GM19468 (cell line): ENCODE measurements at regions not wholly inside any gene's neighbourhood (a gene's known extent, or its start where the extent isn't known, plus 50 kb on each side); places are given as distances from the start of the nearest gene placed in this dataset.

Source experiments
- ATAC-seq: cut with Tn5 transposase; IDR thresholded peaks from one replicate; pipeline ENCODE4 v1.9.1; 2021; ENCODE audit warnings: mild to moderate bottlenecking, moderate library complexity, moderate number of reproducible peaks; ENCODE audit not compliant: unreplicated experiment; ENCODE audit errors: extremely low read depth

- no peak for ATAC-seq
Observed at GRCh38 chrX:46447384-46447783, 97.8 kb downstream of the ZNF674 start.

DNA sequence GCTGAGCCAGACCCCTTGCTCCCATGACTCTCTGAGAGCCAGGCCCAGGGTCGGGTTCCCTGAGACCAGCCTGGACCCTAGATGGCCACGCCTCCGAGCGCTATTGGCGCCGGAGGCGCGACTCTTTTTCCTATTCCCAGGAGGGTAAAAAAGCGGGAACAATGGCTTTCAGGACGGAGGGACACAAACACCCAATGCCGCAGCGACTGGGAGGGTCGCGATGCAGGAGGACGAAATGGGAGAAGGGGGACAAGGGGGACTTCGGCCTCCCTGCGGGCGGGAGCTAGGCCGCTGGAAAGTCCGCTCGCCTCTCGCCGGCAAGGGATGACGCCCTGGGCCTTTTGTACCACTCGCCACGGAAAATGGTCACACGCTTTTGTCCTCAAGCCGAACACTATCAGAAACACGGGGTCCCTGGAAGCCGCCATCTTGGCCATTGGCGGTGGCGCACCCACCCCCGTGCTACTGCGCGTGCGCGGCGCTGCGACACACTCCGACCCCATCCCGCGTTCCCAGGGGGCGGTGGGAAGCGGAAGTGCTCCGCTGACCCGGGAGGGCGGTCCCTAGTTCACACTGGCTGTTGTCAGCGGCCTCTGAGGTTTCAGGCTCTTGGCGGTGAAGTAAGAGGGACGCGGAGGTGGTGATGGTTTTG is 98.4 kb downstream of the ZNF674 start:
- ATAC-seq = peak; percentile 58

- ATAC-seq = no peak
Observed at GRCh38 chrX:46444011-46444410, 101.2 kb downstream of the ZNF674 start.

DNA sequence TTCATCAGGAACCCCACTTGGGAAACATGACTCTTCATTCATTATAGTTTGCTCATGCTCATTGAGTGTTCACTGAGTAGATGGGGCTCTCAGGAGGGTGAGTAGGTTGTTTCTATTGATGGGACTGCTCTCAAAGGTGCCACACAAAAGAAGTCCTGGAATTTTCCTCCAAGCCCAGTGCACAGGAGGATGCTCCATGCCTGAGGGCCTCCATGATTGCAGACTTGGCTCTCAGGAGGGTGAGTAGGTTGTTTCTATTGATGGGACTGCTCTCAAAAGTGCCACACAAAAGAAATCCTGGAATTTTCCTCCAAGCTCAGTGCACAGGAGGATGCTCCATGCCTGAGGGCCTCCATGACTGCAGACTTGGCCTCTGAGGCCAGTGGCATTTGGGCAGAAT is 108.5 kb downstream of the ZNF674 start:
- no peak for ATAC-seq

GRCh38 chrX:46433892-46434291 is 111.3 kb downstream of the ZNF674 start:
- no peak for ATAC-seq

- no peak for ATAC-seq
Observed at GRCh38 chrX:46408553-46409407, 136.4 kb downstream of the ZNF674 start.

DNA sequence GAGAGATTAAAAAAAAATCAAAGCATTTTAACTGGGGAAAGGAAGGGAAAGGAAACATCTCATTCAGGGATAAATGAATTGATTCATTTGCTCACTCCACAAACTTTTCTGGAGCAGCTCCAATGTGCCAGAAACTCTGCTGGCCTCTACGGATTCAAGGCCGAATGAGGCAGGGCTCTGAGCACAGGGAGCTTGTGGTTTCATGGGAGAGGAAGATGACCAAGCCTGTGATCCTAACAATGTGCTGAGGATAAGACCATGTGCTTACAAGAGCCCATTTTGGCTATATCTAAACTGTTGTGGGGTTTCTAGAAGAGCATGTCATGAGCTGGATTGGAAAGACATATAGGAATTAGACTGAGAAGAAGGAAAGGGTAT is 137.5 kb downstream of the ZNF674 start:
- no peak for ATAC-seq

DNA sequence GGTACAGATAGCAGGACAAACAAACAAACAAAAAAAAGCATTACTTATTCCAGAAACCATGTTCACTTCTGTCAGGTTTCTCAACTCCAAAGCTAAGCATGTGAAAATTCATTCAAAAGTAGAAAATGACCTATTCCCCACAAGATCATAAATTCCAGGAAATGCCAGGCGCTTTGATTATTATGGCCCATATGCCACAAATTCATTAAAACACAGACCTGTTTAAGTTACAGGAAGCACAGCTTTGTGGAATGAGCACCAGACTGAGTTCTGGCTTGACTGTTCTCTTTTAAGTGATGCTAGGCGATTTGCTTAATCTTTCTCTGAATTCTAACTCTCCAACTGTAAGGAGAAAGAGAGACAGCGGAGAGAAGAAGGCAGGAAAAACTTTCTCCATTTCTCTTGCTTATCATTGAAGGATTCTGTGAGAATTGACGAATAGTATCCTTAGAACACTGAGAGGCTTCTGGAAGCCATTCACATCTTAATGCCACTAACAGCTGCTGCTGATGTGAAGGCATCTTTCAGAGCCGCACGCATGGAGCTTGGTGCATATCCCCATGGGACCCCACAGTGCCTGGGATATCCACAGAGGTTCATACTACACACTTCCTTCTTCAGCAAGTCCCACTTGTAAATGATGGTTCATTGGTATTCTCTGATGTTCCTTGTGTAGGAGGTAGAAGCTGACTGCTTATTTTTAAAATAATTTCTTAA is 138.0 kb downstream of the ZNF674 start:
- ATAC-seq = no peak

DNA sequence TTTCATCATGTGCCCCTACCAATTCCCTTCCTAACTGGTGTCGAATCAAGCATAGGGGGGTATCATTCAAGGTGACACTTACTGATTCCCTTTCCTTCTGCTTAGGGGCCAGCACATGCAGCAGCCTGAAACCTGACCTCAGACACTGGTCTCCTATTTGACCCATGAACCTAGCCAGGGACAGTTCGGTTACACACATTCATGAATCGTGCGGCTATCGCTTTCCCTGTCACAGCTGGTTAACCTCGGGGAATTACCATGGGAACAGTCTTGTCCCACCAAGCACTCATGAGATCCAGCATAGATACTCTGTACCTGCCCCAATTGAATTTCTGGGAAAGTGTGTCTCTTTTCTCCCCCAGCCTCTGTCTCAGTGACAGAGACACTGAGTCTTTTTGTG is 140.4 kb downstream of the ZNF674 start:
- no peak for ATAC-seq

- no peak for ATAC-seq
Observed at GRCh38 chrX:46400530-46401443, 144.4 kb downstream of the ZNF674 start.

- no peak for ATAC-seq
Observed at GRCh38 chrX:46398874-46399273, 146.3 kb downstream of the ZNF674 start.

- ATAC-seq = no peak
Observed at GRCh38 chrX:46398126-46398525, 147.1 kb downstream of the ZNF674 start.

DNA sequence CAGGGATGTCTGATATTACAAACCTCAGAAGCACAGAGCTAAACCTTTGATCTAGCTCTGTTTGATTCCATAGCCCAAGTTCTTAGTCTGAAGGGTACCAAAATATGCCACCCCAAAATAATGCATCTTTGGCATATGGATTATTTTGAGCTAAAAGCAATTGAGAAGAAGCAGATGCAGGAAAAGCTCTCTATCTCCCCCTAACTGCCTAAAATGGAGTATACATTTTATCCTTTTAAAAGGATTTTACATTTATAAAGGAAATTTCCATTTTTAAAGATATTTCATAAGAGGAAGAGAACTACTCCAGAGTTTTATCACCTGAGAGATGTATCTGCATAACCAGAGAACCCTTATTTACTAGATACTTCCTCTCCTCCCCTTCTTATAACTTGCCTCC is 158.7 kb downstream of the ZNF674 start:
- no peak for ATAC-seq

- no peak for ATAC-seq
Observed at GRCh38 chrX:46383006-46383405, 162.2 kb downstream of the ZNF674 start.

DNA sequence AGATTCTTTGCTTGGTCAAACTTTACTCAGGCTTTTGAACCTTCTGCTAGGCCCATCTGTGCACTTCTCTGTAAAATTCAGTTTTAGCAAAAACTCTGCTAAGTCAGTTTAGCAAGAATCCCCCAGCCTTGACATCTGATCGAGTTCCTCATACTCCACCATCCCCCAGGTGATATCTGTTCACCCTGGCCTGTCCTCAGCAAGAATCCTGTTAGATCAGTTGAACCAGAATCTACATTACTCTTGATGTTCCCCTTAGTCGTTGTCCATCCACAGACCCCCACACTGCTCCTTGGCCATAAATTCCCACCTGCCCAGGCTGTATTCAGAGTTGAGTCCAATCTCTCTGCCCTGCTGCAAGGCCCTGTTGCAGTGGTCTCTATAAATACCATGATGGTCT is 162.6 kb downstream of the ZNF674 start:
- no peak for ATAC-seq

GRCh38 chrX:46381630-46382029 is 163.6 kb downstream of the ZNF674 start:
- ATAC-seq = no peak

DNA sequence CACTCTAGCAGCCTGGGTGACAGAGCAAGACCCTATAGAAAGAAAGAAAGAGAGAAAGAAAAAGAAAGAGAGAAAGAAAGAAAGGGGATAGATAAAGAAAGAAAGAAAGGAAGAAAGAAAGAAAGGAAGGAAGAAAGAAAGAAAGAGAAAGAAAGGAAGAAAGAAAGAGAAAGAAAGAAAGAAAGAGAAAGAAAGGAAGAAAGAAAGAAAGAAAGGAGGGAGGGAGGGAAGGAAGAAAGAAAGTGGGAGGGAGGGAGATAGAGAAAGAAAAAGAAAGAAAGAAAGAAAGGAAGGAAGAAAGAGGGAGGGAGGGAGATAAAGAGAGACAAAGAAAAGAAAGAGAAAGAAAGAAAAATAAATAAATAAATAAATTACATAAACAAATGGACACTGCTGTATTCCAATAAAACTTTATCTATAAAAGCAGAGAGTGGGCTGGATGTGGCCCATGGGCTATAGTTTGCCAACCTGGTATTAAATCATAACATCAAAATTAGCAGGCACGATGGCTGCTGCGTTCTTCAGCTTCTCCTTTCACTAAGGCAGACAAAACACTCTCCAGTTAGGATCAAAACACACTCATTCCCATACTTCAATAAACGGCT is 165.0 kb downstream of the ZNF674 start:
- ATAC-seq = no peak

DNA sequence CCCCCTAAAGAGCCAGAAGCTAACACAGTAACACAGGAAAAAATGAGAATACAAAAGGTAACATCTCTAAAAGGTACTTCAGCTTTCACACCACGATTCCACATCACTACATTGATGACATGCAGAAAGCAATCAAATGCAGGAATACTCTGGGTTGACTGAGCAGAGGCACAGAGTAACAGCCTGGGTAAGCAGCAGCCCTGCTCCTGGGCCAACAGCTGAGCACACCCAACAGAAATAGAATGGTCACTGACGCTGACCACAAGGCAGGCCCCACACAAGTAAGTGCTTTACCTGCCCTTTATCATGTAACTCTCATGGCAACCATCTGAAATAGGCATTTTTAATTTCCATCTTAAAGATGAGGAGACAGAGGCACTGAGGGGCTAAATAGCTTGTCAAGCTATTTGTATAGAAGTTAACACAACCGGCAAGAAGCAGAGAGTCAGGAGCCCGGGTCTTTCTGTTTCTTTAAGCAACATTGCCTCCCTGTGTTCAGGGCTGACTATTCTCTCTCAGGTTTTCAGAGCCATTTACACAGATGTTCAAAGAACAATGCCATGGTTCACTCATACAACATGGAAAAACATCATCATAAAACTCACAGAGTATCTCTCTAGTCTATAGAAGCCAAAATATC is 168.9 kb downstream of the ZNF674 start:
- no peak for ATAC-seq

DNA sequence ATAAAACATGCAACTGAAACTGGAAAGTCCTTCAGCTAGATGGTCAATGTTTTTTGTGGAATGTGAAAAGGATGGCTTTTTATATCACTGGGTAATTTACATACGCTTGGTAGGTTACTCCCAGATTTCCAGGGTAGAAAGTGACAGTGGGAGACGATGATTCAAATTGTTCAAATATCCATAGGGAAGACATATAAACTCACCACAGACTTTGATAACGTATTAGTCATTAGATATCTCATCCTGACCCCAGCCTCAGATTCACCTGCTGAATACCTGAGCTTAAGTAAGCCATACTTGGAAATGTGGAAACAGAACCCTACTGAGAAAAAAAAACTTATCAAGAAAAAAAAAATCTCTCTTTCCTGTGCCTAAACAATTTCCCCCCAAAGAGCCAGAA is 169.4 kb downstream of the ZNF674 start:
- ATAC-seq = no peak
